ENCODE measurements at regions not wholly inside any gene's neighbourhood (a gene's known extent, or its start where the extent isn't known, plus 50 kb on each side); places are given as distances from the start of the nearest gene placed in this dataset.

DNA sequence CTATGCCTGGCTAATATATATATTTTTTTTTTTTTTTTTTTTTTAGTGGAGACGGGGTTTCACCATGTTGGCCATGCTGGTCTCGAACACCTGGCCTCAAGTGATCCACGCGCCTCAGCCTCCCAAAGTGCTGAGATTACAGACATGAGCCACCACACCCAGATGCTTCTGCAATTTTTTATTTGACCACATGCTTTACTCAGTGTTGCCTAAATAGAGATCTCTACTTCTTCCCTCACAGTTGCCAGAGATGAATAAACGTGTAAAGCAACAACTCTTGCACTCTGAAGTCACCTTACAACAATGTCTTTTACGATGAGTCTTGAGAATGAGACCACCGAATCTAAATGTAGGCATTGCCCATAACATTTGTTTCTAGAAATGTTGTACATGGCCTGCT is 107.9 kb upstream of the FRMD4A start:
- H3K27ac Mint-ChIP-seq = no peak overlapping the region
- no peak overlapping the region for H3K4me3 Mint-ChIP-seq
- H3K4me1 Mint-ChIP-seq (ENCODE audit: low read depth) = no peaks in the 10 kb centered on the region
- peaks cover 24% of the 10 kb centered on the region for H3K27me3 Mint-ChIP-seq (ENCODE audit: insufficient read depth)
- no peak for DNase-seq
- no peaks in the 10 kb centered on the region for H3K9me3 Mint-ChIP-seq
- TF ChIP-seq CTCF (IDR thresholded peaks at IDR 0.05) = no peak
- no peaks in the 10 kb centered on the region for H3K36me3 Mint-ChIP-seq (ENCODE audit: low read depth)

DNA sequence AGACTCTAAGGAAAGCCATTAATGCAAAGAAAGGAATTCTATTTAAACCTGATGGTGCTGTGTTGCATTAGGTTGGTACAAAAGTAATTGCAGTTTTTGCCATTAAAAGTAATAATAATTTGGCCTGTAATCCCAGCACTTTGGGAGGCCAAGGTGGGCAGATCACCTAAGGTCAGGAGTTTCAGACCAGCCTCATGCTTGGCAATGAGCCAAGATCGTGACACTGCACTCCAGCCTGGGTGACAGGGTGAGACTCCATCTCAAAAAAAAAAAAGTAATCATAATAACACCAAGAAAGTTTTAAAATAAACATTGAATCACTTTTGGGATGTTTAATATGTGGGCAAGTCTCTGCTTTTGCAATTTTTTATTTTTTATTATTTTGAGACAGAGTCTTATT is 107.3 kb upstream of the FRMD4A start:
- H3K4me3 Mint-ChIP-seq = no peak overlapping the region
- no peaks in the 10 kb centered on the region for H3K9me3 Mint-ChIP-seq
- no peak for TF ChIP-seq CTCF (IDR thresholded peaks at IDR 0.05)
- no peaks in the 10 kb centered on the region for H3K36me3 Mint-ChIP-seq (ENCODE audit: low read depth)
- H3K27ac Mint-ChIP-seq = no peak overlapping the region
- no peak for DNase-seq
- H3K27me3 Mint-ChIP-seq (ENCODE audit: insufficient read depth) = peaks cover 24% of the 10 kb centered on the region
- H3K4me1 Mint-ChIP-seq (ENCODE audit: low read depth) = no peaks in the 10 kb centered on the region

GRCh38 chr10:14435976-14436632 is 105.4 kb upstream of the FRMD4A start:
- H3K27me3 Mint-ChIP-seq (ENCODE audit: insufficient read depth) = peaks cover 21% of the 10 kb centered on the region
- H3K27ac Mint-ChIP-seq = no peak overlapping the region
- no peak overlapping the region for H3K4me3 Mint-ChIP-seq
- no peaks in the 10 kb centered on the region for H3K36me3 Mint-ChIP-seq (ENCODE audit: low read depth)
- H3K9me3 Mint-ChIP-seq = no peaks in the 10 kb centered on the region
- no peaks in the 10 kb centered on the region for H3K4me1 Mint-ChIP-seq (ENCODE audit: low read depth)
- TF ChIP-seq CTCF (IDR thresholded peaks at IDR 0.05) = no peak
- no peak for DNase-seq

- no peaks in the 10 kb centered on the region for H3K36me3 Mint-ChIP-seq (ENCODE audit: low read depth)
Observed at GRCh38 chr10:14433147-14433546, 102.4 kb upstream of the FRMD4A start.

GRCh38 chr10:14431868-14432267 is 101.1 kb upstream of the FRMD4A start:
- Mint-ChIP-seq H3K36me3 (ENCODE audit: low read depth) (no peaks in the 10 kb centered on the region), H3K9me3 (0 out of 2 replicates have a peak, but pooled peaks cover 1% of the 10 kb centered on the region), H3K27ac (no peak overlapping the region), H3K4me3 (no peak overlapping the region), H3K4me1 (ENCODE audit: low read depth) (no peaks in the 10 kb centered on the region), H3K27me3 (ENCODE audit: insufficient read depth) (peaks cover 23% of the 10 kb centered on the region)
- no peak for DNase-seq
- no peak for TF ChIP-seq CTCF (IDR thresholded peaks at IDR 0.05)

More at GRCh38 chr10:14433147-14433546, 102.4 kb upstream of the FRMD4A start:
- DNase-seq = no peak
- Mint-ChIP-seq H3K27me3 (ENCODE audit: insufficient read depth) (peaks cover 18% of the 10 kb centered on the region), H3K27ac (no peak overlapping the region), H3K9me3 (no peaks in the 10 kb centered on the region), H3K4me3 (no peak overlapping the region), H3K4me1 (ENCODE audit: low read depth) (no peaks in the 10 kb centered on the region)
- no peak for TF ChIP-seq CTCF (IDR thresholded peaks at IDR 0.05)

Measured in HFFc6 (cell line).